ENCODE measurements at regions not wholly inside any gene's neighbourhood (a gene's known extent, or its start where the extent isn't known, plus 50 kb on each side); places are given as distances from the start of the nearest gene placed in this dataset.

DNA sequence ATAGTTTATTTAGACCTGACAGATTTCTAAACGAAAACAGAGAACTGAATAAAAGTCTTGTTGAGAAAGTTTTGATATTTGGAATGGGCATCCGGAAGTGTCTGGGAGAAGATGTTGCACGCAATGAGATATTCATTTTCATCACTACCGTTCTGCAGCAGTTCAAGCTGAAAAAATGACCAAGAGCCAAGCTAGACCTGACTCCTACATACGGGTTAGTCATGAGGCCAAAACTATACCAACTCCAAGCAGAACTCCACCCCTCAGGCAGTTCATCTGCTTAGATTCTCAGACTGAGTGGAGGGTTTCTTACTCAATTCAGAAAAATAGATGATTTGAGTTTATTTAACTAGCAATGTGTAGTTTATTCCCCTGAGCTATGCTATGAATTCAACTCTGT lies 95.4 kb upstream of the ANXA1 start:
- Histone ChIP-seq H3K9me3 (ENCODE audit: severe bottlenecking) (no peaks in the 10 kb centered on the region), H3K27ac (ENCODE audit: poor library complexity, severe bottlenecking) (no peak overlapping the region), H3K36me3 (ENCODE audit: low read depth) (no peaks in the 10 kb centered on the region), H3K27me3 (ENCODE audit: insufficient read depth, poor library complexity, severe bottlenecking) (no peaks in the 10 kb centered on the region), H3K4me1 (ENCODE audit: insufficient read depth, poor library complexity, severe bottlenecking) (no peaks in the 10 kb centered on the region), H3K4me3 (ENCODE audit: severe bottlenecking) (no peak overlapping the region)
- TF ChIP-seq, protein P1, sequence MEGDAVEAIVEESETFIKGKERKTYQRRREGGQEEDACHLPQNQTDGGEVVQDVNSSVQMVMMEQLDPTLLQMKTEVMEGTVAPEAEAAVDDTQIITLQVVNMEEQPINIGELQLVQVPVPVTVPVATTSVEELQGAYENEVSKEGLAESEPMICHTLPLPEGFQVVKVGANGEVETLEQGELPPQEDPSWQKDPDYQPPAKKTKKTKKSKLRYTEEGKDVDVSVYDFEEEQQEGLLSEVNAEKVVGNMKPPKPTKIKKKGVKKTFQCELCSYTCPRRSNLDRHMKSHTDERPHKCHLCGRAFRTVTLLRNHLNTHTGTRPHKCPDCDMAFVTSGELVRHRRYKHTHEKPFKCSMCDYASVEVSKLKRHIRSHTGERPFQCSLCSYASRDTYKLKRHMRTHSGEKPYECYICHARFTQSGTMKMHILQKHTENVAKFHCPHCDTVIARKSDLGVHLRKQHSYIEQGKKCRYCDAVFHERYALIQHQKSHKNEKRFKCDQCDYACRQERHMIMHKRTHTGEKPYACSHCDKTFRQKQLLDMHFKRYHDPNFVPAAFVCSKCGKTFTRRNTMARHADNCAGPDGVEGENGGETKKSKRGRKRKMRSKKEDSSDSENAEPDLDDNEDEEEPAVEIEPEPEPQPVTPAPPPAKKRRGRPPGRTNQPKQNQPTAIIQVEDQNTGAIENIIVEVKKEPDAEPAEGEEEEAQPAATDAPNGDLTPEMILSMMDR (IDR thresholded peaks at IDR 0.05; ENCODE audit: poor library complexity, severe bottlenecking), result no peak
- no peak for DNase-seq (ENCODE audit: low spot score)
- ATAC-seq (ENCODE audit: low read depth), result no peak

DNA sequence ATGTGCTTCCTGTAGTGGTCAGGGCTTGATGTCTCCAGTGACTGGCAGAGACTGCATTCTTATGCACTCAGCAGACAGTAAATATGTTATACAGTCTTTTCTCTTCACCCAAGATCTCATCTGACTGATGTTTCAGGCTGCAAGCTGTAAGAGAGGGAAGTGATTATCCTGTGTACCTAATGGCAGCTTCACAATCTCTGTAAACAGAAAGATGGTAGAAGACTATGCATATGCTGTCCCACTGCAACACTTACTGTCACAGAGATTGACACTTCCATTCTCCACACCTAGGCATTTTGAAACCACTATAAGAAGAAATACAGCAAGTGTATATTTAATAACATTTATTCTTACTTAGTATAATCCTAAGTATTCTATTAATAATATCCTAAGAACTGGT lies 97.6 kb upstream of the ANXA1 start:
- Histone ChIP-seq H3K36me3 (ENCODE audit: low read depth) (no peaks in the 10 kb centered on the region), H3K27ac (ENCODE audit: poor library complexity, severe bottlenecking) (no peak overlapping the region), H3K4me1 (ENCODE audit: insufficient read depth, poor library complexity, severe bottlenecking) (no peaks in the 10 kb centered on the region), H3K4me3 (ENCODE audit: severe bottlenecking) (no peak overlapping the region), H3K9me3 (ENCODE audit: severe bottlenecking) (no peaks in the 10 kb centered on the region), H3K27me3 (ENCODE audit: insufficient read depth, poor library complexity, severe bottlenecking) (no peaks in the 10 kb centered on the region)
- no peak for DNase-seq (ENCODE audit: low spot score)
- ATAC-seq (ENCODE audit: low read depth), result no peak
- TF ChIP-seq, protein P1 (IDR thresholded peaks at IDR 0.05; ENCODE audit: poor library complexity, severe bottlenecking), result no peak

DNA sequence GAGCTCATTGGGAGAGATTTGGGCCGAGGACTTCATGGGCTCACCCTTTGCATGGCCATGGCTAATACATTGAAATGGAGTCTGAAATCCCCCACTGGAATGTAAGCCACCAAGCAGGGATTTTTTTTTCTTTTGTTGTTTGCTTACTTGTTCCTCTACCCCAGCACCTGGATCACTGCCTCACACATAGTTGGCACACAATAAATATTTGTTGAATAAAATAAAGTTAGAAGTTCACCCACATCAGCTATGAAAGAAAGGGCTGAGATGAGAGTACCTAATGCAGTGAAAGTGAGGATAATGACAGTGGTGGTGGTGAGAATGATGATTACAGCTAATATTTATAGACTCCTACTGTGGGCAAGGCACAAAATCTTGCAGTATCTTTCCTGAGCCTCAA lies 98.1 kb upstream of the ANXA1 start:
- DNase-seq (ENCODE audit: low spot score) (no peak), ATAC-seq (ENCODE audit: low read depth) (no peak)
- no peaks in the 10 kb centered on the region for H3K36me3 ChIP-seq (ENCODE audit: low read depth)
- H3K9me3 ChIP-seq (ENCODE audit: severe bottlenecking), result no peaks in the 10 kb centered on the region
- H3K27me3 ChIP-seq (ENCODE audit: insufficient read depth, poor library complexity, severe bottlenecking), result no peaks in the 10 kb centered on the region
- no peak overlapping the region for H3K27ac ChIP-seq (ENCODE audit: poor library complexity, severe bottlenecking)
- TF ChIP-seq, protein P1 (IDR thresholded peaks at IDR 0.05; ENCODE audit: poor library complexity, severe bottlenecking), result no peak
- no peak overlapping the region for H3K4me3 ChIP-seq (ENCODE audit: severe bottlenecking)
- H3K4me1 ChIP-seq (ENCODE audit: insufficient read depth, poor library complexity, severe bottlenecking), result no peaks in the 10 kb centered on the region

DNA sequence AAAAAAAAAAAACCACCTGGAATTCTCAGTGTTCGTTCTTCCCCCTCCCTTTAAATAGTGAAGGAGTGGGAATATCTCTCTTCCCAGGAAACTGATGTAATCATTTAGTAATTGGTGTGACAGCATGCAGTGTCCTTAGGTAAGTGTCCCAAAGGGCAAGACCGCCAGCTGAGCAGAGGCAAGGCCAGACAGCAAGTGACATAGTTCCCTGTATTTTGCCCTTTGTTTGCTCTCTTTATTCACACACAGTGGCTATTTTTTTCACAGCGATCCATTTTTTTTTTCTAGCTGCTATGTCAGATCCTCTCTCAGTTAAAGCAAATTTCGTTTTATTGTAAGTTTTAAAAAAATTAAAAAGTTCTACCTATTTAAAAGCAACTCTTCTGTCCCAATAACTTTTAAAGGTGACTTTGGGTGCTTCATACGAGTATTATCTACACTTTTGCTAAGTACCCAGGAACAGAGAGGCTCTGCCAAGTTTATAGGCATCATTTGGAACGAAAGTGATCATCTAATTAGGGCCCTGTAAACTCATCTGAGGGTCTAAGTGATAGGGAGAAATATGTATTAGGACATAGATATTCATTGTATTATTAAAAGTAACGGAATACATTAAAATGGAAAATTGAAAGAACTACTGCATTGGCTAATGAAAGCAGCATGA lies 98.2 kb upstream of the ALDH1A1 start:
- Histone ChIP-seq H3K4me1 (ENCODE audit: insufficient read depth, poor library complexity, severe bottlenecking) (no peaks in the 10 kb centered on the region), H3K9me3 (ENCODE audit: severe bottlenecking) (no peaks in the 10 kb centered on the region), H3K36me3 (ENCODE audit: low read depth) (no peaks in the 10 kb centered on the region), H3K27ac (ENCODE audit: poor library complexity, severe bottlenecking) (no peak overlapping the region), H3K27me3 (ENCODE audit: insufficient read depth, poor library complexity, severe bottlenecking) (no peaks in the 10 kb centered on the region), H3K4me3 (ENCODE audit: severe bottlenecking) (no peak overlapping the region)
- ATAC-seq (ENCODE audit: low read depth) (no peak), DNase-seq (ENCODE audit: low spot score) (no peak)
- TF ChIP-seq, protein P1 (IDR thresholded peaks at IDR 0.05; ENCODE audit: poor library complexity, severe bottlenecking), result no peak

DNA sequence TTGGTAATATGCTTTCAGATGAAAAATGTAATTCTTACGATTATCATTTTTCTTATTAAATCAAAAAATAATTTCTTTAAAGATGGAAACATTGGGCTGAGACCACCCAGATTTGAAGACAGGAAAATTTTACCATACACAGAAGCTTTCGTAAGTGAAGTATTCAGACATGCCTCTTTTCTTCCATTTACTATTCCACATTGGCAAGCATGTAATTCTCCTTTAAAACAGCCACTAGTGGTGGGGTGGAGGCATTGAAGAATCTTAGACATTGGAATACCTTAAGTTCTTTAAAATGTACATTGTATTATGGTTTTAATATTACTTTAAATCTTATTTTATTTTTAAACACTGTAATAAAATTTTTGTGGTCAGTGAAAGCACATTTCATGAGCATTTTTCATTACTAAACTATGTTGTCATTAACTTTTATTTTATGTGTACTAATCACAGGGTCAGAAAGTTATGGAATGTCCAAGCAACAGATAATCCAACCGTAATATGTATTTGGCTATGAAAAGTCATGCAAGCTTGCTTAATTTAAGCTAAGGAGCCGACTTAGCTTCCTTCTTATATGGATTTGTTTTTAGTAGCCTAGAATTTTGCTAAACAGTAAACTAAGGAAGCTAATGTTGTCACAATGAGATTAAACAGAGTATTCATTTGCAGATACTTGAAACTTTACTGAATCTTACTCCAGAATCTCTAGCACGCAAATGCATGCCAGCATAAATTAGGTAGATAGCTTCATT lies 97.4 kb upstream of the ALDH1A1 start:
- Histone ChIP-seq H3K27ac (ENCODE audit: poor library complexity, severe bottlenecking) (no peak overlapping the region), H3K4me3 (ENCODE audit: severe bottlenecking) (no peak overlapping the region), H3K36me3 (ENCODE audit: low read depth) (no peaks in the 10 kb centered on the region), H3K27me3 (ENCODE audit: insufficient read depth, poor library complexity, severe bottlenecking) (no peaks in the 10 kb centered on the region), H3K9me3 (ENCODE audit: severe bottlenecking) (no peaks in the 10 kb centered on the region), H3K4me1 (ENCODE audit: insufficient read depth, poor library complexity, severe bottlenecking) (no peaks in the 10 kb centered on the region)
- TF ChIP-seq, protein P1 (IDR thresholded peaks at IDR 0.05; ENCODE audit: poor library complexity, severe bottlenecking), result peak; percentile 12
- ATAC-seq (ENCODE audit: low read depth) (no peak), DNase-seq (ENCODE audit: low spot score) (no peak)
